Kasumi-1 (cell line): ENCODE measurements at regions not wholly inside any gene's neighbourhood (a gene's known extent, or its start where the extent isn't known, plus 50 kb on each side); places are given as distances from the start of the nearest gene placed in this dataset.
"Not testable (repeated sequence)": the region's sequence is repeated elsewhere in the genome, so short reads cannot be mapped to it uniquely, and the experiment has no call there.

ENCODE experiments used
- DNase-seq, 2 experiments: peaks; one replicate each; lab custom pipeline; 2025; lab: John Stamatoyannopoulos, UW

GRCh38 chr5:52015760-52016159 lies 632.5 kb downstream of the ISL1 start:
- no peak for DNase-seq

- DNase-seq: no peak
These were observed 634.3 kb downstream of the ISL1 start for GRCh38 chr5:52017567-52017966.

DNA sequence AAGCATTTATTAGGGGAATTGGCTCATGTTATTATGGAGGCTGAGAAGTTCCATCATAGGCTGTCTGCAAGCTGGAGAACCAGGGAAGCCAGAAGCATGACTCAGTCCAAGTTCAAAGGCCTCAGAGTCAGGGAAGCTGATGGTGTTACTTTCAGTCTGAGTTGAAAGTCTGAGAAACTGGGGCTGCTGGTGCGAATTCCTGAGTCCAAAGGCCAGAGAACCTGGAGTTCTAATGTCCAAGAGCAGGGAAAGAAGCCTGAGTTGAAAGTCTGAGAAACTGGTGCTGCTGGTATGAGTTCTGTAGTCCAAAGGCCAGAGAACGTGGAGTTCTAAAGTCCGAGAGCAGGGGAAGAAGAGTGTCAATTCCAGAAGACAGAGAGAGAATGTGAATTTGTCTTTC lies 641.1 kb downstream of the ISL1 start:
- DNase-seq: no peak

- not testable (repeated sequence) for DNase-seq
These were observed 646.6 kb downstream of the ISL1 start for GRCh38 chr5:52029836-52030235.

- no peak for DNase-seq
These were observed 658.6 kb downstream of the ISL1 start for GRCh38 chr5:52041842-52042241.

DNA sequence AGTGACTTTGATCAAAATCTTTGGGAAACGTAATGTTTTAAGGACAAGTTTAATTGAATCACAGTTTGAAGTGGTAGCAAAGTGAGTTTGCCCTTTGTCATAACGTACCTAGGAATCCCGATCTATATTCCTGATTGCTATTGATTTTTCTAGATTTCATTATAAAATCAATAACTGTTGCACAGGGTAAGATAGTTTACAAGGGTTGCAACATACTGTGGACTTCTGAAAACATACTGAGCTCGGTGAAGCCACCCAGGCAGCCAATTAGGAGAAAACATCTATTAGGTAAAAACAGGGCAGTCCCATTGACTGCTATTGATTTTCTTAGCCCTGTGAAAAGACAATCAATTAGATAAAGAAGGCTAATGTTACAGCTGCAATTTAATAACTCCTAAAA lies 659.9 kb downstream of the ISL1 start:
- no peak for DNase-seq

DNA sequence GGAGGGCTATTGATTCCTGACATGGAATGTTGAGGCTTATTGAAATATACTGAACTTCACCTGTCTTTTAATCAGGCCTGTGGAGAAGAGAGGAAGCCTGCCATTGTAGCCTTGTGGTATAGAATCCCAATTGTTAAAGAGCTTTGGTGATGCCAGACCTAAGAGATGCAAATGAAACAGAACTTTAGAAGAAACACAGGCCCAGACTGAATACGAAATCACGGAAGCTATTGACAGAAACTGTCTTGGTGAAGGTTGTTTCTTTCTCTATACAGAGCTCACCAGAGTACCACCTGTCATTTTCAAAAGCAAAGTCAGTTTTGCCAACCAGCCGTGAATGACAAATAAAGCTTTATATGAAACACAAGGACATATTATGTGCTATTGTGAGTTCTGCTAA lies 660.3 kb downstream of the ISL1 start:
- no peak for DNase-seq

DNA sequence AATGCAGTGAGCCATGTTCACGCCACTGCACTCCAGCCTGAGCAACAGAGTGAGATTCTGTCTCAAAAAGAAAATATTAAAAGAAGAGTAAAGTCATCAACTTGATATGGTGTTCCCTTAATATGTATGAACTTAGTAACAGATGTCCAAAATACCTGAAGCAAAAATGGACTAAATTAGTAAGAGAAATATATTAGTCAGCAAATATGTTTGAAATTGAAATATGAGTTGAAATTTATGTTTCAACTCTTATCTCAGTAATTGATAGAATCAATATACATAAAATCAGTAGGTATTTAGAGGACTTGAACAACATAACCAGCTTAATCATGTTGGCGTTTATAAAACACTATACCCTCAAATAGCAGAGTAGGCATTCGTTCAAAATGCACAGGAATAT lies 668.5 kb downstream of the ISL1 start:
- no peak for DNase-seq

DNA sequence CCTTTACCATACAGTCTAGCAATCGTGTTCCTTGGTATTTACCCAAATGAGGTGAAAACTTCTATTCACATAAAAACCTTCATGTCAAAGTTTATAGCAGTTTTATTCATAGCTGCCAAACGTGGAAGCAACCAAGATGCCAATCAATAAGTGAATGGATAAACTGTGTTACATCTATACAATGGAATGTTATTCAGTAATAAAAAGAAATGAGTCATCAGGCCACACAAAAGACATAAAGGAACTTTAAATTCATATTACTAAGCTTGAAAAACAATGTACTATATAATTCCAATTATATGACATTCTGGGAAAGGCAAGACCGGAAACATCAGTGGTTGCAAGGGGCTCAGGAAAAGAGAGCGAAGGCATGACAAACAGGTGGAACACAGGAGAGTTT lies 679.9 kb downstream of the ISL1 start:
- no peak for DNase-seq

DNA sequence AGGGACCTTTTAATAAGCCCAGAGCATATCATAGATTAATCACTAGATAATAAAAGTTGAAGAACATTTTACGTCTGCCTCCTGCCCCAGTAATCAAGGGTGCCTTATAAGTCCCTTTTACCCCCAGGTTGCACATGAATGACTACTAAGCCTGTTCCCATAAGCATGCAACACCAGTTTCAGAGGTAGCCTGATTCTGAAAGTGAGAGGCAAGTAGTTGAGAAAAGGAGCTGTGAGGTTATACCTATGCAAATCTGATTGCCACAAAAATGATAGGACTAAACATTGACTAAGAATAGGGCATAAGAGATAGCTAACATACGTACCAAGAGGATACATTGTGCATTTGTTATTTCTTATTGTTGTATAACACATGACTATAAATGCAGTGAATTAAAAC lies 681.9 kb downstream of the ISL1 start:
- DNase-seq: no peak

DNA sequence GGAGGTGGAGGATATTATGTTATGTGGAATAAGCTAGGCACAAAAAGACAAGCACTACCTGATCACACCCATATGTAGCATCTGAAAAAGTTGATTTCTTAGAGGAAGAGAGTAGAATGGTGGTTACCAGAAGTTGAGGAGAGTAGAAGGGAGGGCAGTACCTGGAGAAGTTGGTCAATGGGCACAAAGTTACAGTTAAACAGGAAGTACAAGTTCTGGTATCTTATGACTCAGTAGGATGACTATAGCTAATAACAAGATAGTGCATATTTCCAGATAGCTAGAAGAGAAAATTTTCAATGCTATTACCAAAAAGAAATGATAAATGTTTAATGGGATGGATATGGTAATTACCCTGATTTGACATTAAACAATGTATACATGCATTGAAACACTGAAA lies 686.7 kb downstream of the ISL1 start:
- peak in 1 of 2 experiments; percentile 4 for DNase-seq

- no peak for DNase-seq
These were observed 690.9 kb downstream of the ISL1 start for GRCh38 chr5:52073993-52074689.

- DNase-seq: no peak
These were observed 694.9 kb downstream of the ISL1 start for GRCh38 chr5:52077941-52078815.

DNA sequence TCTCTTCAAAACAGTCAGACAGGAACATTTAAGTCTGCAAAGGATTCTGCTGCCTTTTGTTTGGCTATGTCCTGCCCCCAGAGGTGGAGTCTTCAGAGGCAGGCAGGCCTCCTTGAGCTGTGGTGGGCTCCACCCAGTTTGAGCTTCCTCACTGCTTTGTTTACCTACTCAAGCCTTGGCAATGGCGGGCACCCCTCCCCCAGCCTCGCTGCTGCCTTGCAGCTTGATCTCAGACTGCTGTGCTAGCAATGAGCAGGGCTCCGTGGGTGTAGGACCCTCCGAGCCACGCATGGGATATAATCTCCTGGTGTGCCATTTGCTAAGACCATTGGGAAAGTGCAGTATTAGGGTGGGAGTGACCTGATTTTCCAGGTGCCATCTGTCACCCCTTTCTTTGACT lies 685.4 kb upstream of the ITGA1 start:
- not testable (repeated sequence) for DNase-seq

DNA sequence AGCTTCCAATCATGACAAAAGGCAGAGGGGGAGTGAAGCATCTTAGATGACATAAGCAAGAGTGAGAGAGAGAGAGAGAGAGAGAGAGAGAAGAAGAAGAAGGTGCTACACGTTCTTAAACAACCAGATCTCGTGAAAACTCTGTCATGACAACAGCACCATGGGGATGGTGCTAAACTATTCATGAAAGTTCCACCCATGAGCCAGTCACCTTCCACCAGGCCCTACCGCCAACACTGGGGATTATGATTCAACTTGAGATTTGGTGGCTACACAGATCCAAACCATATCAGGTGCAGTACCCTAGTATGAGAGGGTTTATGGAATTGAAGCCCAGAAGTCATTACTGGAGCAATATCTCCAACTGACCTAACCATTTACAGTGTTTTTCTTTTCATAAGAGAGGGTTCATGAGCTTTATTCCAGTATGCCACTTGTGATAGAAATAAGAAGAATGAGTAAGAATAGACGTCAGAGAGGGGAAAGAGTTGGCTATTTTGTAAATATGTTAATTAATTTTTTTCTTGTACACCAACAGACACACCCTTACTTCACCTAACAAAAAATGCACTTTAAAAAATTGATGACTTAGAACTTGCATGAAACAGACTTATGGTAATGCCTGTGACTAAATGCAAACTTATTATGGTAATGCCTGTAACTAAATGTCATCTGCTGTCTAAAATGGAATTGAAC lies 680.4 kb upstream of the ITGA1 start:
- no peak for DNase-seq

DNA sequence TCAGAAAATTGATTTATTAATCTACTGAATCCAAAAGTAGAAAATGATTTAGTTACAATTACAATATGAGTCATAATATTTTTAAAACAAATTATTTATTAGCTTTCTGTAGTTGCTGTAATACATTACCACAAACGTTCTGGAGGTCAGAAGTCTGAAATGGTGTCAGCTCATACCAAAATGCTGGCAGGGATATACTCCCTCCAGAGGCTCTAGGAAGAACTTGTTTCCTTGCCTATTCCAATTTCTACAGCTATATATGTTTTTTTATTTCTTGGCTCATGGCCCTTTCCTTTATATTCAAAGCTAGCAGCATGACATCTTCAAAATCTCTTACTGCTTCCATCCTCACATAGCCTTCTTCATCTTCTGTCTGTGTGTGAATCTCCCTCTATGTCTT lies 667.9 kb upstream of the ITGA1 start:
- peak; percentile 2 to 32 for DNase-seq

- no peak for DNase-seq
These were observed 655.7 kb upstream of the ITGA1 start for GRCh38 chr5:52132053-52132452.

- peak; percentile 73 to 78 for DNase-seq
These were observed 653.6 kb upstream of the ITGA1 start for GRCh38 chr5:52134013-52134650.

GRCh38 chr5:52139888-52140615 lies 647.7 kb upstream of the ITGA1 start:
- peak in 1 of 2 experiments; percentile 18 for DNase-seq

DNA sequence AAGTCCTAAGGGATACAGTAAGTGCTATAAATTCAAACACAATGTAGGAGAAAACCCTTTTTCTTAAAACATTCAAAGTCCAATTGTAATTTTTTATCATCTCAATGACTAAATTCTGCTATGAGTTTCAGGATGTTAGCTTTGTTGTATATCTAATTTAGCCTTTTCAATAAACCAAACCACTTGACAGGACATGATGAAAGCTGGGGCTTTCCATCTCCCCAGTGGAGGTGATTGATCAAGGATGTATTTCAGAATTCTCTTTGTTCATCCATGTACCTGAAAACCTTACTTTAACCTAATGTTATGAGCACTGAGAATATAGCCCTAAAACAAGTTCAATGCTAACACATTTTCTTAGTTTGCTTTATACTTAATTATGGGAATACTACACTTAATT lies 639.0 kb upstream of the ITGA1 start:
- no peak for DNase-seq

DNA sequence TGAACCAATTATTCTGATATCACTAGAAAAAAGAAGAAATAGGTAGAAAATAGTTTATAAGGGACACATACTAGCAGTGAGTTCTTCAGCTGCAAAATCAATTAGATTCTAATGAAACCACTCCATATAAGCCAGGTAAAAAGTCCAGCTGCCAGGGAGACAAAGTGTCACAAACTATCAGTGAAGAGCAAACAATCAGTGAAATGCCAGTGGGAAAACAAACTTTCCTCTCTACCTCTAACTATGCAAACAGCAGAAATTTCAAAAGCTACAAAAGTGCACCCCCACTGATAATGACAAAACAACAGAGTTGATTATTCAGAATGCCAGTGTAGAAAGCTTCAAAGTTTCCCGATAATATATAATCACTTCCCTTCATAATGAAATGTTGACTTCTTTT lies 637.2 kb upstream of the ITGA1 start:
- DNase-seq: no peak

DNA sequence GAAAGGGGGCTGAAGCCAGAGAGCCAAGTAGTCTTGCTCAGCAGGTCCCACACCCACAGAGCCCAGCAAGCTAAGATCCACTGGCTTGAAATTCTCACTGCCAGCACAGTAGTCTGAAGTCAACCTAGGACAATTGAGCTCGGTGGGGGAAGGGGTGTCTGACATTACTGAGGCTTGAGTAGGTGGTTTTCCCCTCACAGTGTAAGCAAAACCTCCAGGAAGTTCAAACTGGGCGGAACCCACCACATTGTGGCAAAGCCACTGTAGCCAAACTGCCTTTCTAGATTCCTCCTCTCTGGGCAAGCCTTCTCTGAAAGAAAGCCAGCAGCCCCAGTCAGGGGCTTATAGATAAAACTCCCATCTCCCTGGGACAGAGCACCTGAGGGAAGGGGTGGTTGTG lies 630.9 kb upstream of the ITGA1 start:
- peak; percentile 5 to 14 for DNase-seq
